ENCODE measurements at regions not wholly inside any gene's neighbourhood (a gene's known extent, or its start where the extent isn't known, plus 50 kb on each side); places are given as distances from the start of the nearest gene placed in this dataset.
"Not testable (repeated sequence)": the region's sequence is repeated elsewhere in the genome, so short reads cannot be mapped to it uniquely, and the experiment has no call there.

DNA sequence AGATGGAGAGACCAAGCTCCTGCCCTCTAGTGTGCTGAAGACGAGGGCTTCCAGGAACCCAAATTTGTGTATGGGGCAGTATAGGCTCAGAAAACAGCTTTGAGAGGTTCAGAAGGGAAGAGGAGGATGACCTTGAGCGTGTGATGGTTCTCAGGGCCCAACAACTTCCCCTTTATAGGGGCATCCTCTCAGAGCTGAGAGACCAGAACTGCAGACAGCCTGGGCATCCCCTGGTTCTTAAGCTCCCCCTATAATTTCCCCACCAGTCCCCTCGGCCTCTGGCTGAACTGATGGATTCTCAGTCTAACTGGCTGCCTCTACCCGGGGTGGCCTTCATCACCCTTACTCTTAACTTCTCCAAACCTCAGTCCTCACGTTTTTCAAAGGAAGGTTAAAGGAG is 167.5 kb downstream of the URI1 start:
- no peak overlapping the region for H3K27ac Mint-ChIP-seq
- peaks cover 1% of the 10 kb centered on the region for H3K27me3 Mint-ChIP-seq
- H3K36me3 Mint-ChIP-seq = no peaks in the 10 kb centered on the region
- H3K4me1 Mint-ChIP-seq = no peaks in the 10 kb centered on the region
- H3K9me3 Mint-ChIP-seq = no peaks in the 10 kb centered on the region
- H3K4me3 Mint-ChIP-seq = no peak overlapping the region

DNA sequence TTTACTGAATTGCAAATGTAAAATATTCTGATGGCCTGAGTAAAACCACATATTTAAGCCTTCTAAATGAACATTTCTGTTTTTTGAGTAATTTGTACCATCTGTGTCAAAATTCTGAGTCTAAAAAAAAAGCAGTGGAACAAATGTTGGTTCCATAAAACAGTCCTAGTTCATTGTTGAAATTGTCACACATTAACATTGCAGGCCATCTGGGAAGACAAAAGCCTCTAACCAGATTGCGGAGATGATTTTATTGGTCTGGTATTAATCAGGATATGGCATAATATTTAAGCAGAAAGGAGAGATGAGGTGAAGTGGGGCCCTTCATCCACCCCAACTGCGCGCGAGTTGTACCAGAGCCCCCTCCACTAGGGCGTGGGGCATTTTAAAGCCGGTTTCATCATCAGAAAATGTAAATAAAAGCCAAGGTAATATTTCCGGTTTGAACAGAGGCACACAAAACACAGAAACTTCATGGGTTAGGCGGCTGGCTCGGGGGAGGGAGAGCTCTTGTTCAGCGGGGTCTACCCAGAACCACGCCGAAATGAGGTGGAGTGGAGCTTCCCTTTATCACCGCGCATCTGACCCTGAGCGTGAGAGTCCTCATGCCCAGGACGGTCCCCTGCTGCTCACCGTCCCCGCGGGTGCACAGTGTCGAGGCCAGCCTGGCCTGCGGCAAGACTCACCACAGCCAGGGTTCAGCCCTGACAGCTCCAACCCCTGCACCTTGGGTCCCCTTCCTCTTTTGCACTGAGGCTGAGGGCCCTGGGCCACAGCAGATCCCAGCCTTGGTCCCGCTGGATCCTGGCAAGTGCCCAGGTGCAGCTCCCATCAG is 169.2 kb downstream of the URI1 start:
- Mint-ChIP-seq H3K4me1 (no peaks in the 10 kb centered on the region), H3K4me3 (no peak overlapping the region), H3K9me3 (no peaks in the 10 kb centered on the region), H3K36me3 (no peaks in the 10 kb centered on the region), H3K27me3 (peaks cover 1% of the 10 kb centered on the region), H3K27ac (no peak overlapping the region)

DNA sequence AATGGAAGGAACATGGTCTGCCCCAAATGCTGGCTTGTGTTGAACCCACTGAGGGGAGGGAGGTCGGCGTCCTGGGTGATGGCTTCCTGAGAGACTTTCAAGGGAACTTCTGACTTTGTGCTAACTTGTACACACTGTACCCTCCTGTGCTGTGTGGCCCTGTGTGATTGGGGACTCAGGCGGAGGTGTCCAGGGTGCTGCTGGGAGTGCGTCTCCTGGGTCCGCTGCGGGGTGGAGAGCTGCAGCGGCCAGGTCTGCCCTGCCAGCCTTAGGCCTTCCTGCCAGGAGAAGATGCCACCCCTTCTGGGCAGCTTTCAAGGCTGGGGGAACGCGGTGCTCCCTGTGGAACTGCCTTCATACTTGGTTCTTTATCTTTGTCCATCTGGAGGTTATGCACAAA is 170.1 kb downstream of the URI1 start:
- Mint-ChIP-seq H3K4me3 (no peak overlapping the region), H3K4me1 (no peaks in the 10 kb centered on the region), H3K27me3 (peaks cover 1% of the 10 kb centered on the region), H3K27ac (no peak overlapping the region), H3K36me3 (no peaks in the 10 kb centered on the region), H3K9me3 (no peaks in the 10 kb centered on the region)

DNA sequence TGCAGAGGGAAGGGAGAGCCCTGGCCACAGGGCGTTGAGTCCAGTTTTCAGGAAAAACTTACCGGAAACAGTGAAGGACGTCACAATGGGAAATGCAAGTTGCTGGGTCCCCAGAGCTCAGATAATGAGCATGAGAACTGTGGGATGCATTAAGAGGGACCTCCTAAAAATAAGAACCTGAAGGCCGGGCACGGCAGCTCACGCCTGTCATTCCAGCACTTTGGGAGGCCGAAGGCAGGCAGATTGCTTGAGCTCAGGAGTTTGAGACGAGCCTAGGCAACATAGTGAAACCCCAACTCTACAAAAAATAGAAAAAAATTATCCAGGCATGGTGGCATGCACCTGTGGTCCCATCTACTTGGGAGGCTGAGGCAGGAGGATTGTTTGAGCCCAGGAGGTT is 170.6 kb downstream of the URI1 start:
- Mint-ChIP-seq H3K4me3 (no peak overlapping the region), H3K27me3 (peaks cover 1% of the 10 kb centered on the region), H3K4me1 (no peaks in the 10 kb centered on the region), H3K27ac (no peak overlapping the region), H3K36me3 (no peaks in the 10 kb centered on the region), H3K9me3 (no peaks in the 10 kb centered on the region)

DNA sequence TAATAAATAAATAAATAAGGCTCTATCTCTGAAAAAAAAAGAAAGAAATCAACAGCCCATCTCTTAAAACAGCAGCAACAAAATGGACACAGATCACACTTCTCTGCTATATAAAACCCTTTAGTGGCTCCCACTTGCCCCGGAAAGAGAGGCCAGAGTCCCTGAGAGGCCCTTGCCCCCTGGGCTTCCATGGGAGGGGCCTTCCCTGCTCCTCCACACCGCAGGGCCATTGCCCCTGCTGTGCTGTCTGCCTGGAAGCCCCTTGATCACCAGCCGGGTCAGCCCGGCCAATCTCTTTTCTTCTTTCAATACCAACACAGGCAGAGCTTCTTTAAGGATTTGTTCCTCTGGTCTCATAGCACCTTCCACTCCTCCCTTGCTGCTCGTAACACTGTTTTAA is 171.1 kb downstream of the URI1 start:
- Mint-ChIP-seq H3K4me1 (no peaks in the 10 kb centered on the region), H3K36me3 (no peaks in the 10 kb centered on the region), H3K9me3 (no peaks in the 10 kb centered on the region), H3K27ac (no peak overlapping the region), H3K27me3 (peaks cover 1% of the 10 kb centered on the region), H3K4me3 (no peak overlapping the region)

DNA sequence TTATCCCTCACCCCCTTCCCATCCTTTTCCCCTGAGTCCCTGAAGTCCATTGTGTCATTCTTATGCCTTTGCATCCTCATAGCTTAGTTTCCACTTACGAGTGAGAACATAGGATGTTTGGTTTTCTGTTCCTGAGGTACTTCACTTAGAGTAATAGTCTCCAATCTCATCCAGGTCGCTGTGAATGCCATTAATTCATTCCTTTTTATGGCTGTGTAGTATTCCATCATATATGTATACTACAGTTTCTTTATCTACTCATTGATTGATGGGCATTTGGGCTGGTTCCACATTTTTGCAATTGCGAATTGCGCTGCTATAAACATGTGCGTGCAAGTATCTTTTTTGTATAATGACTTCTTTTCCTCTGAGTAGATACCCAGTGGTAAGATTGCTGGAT is 172.1 kb downstream of the URI1 start:
- not testable (repeated sequence) for H3K9me3 Mint-ChIP-seq, H3K27me3 Mint-ChIP-seq, H3K36me3 Mint-ChIP-seq, H3K27ac Mint-ChIP-seq, H3K4me1 Mint-ChIP-seq, H3K4me3 Mint-ChIP-seq

DNA sequence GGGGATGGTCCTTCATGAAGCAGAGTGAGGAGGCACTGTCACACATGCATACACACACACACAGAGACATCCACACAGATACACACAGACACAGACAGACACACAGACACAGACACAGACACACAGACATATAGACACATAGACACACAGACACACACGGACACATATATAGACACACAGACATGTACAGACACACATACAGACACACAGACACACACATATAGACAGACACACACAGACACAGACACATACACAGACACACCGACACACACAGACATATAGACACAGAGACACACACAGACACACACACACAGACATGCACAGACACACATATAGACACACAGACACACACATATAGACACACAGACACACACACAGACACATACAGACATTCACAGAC is 173.9 kb downstream of the URI1 start:
- H3K4me3 Mint-ChIP-seq = no peak overlapping the region
- H3K9me3 Mint-ChIP-seq = no peaks in the 10 kb centered on the region
- no peaks in the 10 kb centered on the region for H3K27me3 Mint-ChIP-seq
- no peaks in the 10 kb centered on the region for H3K36me3 Mint-ChIP-seq
- H3K27ac Mint-ChIP-seq = no peak overlapping the region
- no peaks in the 10 kb centered on the region for H3K4me1 Mint-ChIP-seq

DNA sequence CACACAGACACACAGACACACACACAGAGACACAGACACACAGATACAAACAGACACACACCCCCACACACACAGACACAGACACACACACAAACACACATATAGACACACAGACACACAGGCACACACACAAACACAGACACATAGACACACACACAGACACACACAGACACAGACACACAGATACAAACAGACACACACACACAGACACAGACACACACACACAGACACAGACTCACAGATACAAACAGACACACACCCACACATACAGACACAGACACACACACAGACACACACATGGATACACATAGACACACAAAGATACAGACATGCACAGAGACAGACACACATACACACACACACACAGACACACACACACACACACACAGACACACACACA is 174.5 kb downstream of the URI1 start:
- Mint-ChIP-seq H3K9me3 (no peaks in the 10 kb centered on the region), H3K4me1 (no peaks in the 10 kb centered on the region), H3K36me3 (no peaks in the 10 kb centered on the region), H3K27ac (no peak overlapping the region), H3K4me3 (no peak overlapping the region), H3K27me3 (no peaks in the 10 kb centered on the region)

DNA sequence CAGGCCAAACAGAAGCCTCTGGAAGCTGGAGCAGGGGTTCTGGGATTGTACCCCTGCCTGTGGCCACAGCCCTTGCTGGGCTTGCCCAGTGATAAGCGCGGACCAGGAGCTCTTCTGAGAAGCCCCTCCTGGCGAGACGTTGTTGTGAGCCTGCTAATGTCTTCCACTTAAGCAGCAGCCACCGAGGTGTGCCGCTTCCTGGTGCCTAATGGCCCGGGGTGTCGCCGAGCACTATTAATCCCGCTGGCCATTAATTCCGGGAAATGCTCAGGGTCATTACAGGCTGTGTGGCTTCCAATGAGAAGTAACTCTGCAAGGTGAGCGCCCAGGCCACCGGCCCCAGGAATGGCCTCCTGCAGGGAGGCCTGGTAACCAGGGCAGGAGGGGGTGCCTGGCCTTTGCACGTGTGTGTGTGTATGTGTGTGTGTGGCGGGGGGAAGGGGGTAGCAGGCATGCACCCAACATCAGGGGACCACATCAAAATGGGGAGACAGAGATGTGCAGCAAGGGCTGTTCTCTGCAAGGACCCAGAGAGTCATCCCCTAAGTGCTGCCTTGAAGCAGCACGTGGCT is 175.0 kb downstream of the URI1 start:
- Mint-ChIP-seq H3K27me3 (peaks cover 2% of the 10 kb centered on the region), H3K27ac (no peak overlapping the region), H3K4me1 (no peaks in the 10 kb centered on the region), H3K9me3 (no peaks in the 10 kb centered on the region), H3K36me3 (no peaks in the 10 kb centered on the region), H3K4me3 (no peak overlapping the region)

DNA sequence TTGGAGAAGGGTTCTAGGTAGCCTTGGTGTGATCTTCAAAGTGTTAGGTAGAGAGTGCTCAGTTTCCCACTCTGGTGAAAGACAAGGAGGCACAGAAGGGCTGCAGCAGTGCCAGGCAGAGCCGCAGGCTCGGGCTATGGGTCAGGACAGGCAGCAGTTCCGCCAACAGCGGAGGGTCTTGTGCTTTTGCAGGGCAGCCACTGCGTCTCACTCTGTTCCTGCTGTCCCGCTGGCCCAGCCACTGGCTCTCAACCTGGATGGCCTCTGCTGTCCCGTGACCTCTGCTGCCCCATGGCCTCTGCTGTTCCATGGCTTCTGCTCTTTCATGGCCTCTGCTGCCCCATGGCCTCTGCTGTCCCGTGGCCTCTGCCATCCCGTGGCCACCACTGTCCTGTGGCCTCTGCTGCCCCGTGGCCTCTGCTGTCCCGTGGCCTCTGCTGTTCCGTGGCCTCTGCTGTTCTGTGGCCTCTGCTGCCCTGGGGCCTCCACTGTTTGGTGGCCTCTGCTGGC is 175.7 kb downstream of the URI1 start:
- peaks cover 2% of the 10 kb centered on the region for H3K27me3 Mint-ChIP-seq
- H3K36me3 Mint-ChIP-seq = no peaks in the 10 kb centered on the region
- H3K27ac Mint-ChIP-seq = no peak overlapping the region
- H3K9me3 Mint-ChIP-seq = no peaks in the 10 kb centered on the region
- no peaks in the 10 kb centered on the region for H3K4me1 Mint-ChIP-seq
- H3K4me3 Mint-ChIP-seq = no peak overlapping the region

DNA sequence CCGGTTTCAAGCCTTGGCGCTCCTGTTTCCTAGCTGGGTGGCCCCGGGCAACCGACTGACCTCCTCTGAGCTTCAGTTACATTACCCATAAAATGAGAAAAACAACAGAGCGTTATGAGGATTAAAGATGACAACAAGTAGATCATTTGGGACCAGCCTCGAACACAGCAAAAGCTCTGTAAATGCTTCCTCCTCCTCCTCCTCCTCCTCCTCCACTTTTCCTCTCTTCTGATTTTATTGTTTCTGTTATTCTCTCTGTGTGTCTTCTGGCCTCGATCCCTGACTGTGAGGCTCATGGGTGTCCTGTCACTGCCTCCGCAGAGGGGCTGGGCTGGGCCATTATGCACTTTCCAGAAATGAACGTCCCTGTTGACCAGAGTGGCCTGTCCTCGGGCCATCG is 176.2 kb downstream of the URI1 start:
- Mint-ChIP-seq H3K4me1 (no peaks in the 10 kb centered on the region), H3K9me3 (no peaks in the 10 kb centered on the region), H3K36me3 (no peaks in the 10 kb centered on the region), H3K27me3 (peaks cover 2% of the 10 kb centered on the region), H3K27ac (no peak overlapping the region), H3K4me3 (no peak overlapping the region)

DNA sequence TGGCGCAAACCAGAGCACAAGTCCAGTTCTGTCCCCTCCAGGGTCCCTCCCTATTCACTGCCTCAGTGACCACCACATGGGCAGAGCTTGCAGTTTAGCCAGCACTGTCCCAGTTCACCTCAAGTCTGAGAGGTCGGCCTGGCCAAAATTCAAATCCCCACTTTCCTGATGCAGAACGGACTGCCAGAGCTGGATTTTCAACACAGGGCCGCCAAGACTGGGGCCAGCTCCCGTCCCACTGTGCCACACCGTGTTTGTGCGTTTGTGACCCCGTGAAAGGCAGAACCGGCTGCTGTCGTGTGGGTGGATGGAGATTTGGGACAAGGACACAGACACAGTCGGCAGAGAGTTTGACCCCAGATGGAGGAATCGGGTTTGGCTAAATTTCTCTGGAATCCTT is 176.7 kb downstream of the URI1 start:
- Mint-ChIP-seq H3K4me1 (no peaks in the 10 kb centered on the region), H3K4me3 (no peak overlapping the region), H3K9me3 (no peaks in the 10 kb centered on the region), H3K36me3 (no peaks in the 10 kb centered on the region), H3K27me3 (peaks cover 2% of the 10 kb centered on the region), H3K27ac (no peak overlapping the region)

DNA sequence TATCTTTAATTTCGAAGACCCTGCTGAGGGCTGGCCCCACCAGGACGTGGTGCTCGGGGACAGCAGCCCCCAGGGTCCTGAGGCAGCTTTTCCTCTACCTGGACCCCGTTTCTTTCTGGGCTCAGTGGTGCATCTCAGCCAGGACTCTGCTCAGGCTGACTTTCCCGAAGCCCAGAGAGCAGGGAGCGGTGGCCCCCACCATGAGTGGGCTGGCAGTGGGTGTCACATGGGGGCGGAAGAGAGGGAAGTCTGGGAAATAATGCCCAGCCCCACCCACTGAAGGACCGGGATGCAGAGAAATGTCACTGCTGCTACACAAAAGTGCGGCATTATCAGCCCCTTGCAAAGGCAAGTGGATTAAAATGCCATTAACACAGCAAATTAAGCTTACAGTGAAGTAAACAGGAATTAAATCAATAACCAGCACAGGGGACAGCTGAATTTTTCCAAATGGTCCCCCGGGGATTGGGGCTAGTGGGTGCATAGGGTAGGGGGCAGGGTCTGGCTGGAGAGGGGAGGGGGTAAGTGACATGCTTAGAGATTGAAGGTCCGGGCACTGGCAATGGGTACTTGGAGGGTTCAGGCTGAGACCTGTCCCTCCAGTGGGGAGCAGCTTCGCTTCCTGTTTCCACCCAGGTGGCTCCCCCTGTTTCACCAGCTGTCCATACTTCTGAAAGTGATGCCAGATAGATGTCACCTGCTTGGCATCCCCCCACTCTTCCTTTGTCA is 177.3 kb downstream of the URI1 start:
- H3K27me3 Mint-ChIP-seq = peaks cover 2% of the 10 kb centered on the region
- no peaks in the 10 kb centered on the region for H3K36me3 Mint-ChIP-seq
- no peak overlapping the region for H3K27ac Mint-ChIP-seq
- no peaks in the 10 kb centered on the region for H3K9me3 Mint-ChIP-seq
- no peak overlapping the region for H3K4me3 Mint-ChIP-seq
- H3K4me1 Mint-ChIP-seq = no peaks in the 10 kb centered on the region

DNA sequence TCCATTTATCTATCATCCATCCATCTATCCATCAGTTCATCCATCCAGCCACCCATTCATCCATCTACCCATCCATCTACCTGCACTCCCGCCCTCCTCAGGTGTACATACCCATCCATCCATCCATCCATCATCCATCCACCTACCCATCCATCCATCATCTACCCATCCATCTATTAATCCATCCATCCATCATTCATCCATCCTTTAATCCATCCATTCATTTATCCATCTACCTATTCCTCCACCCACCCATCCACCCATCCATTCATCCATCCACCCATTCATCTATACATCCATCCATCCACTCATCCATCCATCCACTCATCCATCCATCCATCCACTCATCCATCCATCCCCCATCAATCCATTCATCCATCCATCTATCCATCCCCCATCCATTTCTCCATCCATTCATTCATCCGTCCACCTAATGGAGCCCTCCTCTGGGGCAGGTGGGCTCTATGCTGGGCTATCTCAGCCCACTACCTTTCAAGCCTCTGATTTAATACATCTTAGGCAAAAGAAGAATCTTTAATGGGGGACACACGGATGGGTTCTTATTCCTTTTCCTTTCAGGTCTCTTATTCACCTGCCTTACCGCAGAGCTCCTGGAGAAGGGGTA is 178.9 kb downstream of the URI1 start:
- H3K27ac Mint-ChIP-seq = no peak overlapping the region
- no peaks in the 10 kb centered on the region for H3K9me3 Mint-ChIP-seq
- peaks cover 2% of the 10 kb centered on the region for H3K27me3 Mint-ChIP-seq
- H3K4me1 Mint-ChIP-seq = no peaks in the 10 kb centered on the region
- no peaks in the 10 kb centered on the region for H3K36me3 Mint-ChIP-seq
- H3K4me3 Mint-ChIP-seq = no peak overlapping the region

DNA sequence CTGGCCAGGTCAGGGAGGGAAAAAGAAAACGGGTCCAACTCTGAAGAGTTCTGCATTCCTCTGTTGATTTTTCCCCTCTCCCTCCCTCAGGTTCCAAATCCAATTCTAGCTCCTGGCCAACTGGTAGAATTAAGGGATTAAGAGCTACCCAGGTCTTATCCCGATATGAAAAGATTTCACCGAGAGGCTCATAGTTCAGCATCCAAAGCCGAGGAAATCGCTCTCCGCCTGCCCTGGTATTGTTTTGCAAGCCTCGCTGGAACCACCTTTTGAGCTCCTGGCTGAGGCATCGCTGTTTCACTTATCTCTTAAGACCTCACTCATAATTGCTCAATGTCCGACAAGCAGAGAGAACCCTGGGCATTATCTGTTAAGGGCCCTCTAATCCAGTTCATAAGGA is 180.4 kb downstream of the URI1 start:
- no peak overlapping the region for H3K27ac Mint-ChIP-seq
- H3K9me3 Mint-ChIP-seq = no peaks in the 10 kb centered on the region
- H3K4me3 Mint-ChIP-seq = no peak overlapping the region
- no peaks in the 10 kb centered on the region for H3K4me1 Mint-ChIP-seq
- H3K27me3 Mint-ChIP-seq = peaks cover 2% of the 10 kb centered on the region
- no peaks in the 10 kb centered on the region for H3K36me3 Mint-ChIP-seq

DNA sequence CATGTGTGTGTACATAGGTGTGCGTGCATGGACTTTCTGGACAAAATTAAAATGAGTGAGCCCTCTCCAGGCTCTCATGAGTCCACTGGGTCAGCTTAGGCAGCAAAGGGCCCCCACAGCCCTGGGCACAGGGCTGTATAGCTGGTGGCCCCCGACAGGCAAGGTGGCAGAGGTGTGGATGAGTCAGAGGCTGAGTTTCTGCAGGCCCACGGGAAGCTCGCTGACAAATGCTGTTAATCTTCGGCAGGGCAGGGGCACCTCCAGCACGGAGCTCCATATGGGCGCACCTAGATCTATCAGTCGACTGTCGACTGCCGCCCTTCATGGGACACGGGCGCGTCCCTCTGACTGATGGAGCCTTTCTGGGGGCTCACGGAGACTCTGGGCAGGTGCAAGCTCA is 181.1 kb downstream of the URI1 start:
- peaks cover 2% of the 10 kb centered on the region for H3K27me3 Mint-ChIP-seq
- no peaks in the 10 kb centered on the region for H3K36me3 Mint-ChIP-seq
- H3K9me3 Mint-ChIP-seq = no peaks in the 10 kb centered on the region
- no peaks in the 10 kb centered on the region for H3K4me1 Mint-ChIP-seq
- no peak overlapping the region for H3K4me3 Mint-ChIP-seq
- no peak overlapping the region for H3K27ac Mint-ChIP-seq
